PC-3 (cell line): ENCODE measurements at regions not wholly inside any gene's neighbourhood (a gene's known extent, or its start where the extent isn't known, plus 50 kb on each side); places are given as distances from the start of the nearest gene placed in this dataset.

Experiments used
- ATAC-seq: fragments of 200-7000 bp; cut with Tn5 transposase; 2 replicates; pipeline ENCODE4 v1.9.1; 2020; ENCODE audit warnings: mild to moderate bottlenecking, moderate library complexity
- BruUV-seq: library from RNA; stranded (reverse); fragments of 400-500 nt; replicated peaks from 2 replicates; lab custom pipeline; 2021; lab: Mats Ljungman, UMichigan
- CTCF ChIA-PET: fragments of 300-600 bp; sonication (Branson Sonifier 250); formaldehyde crosslinking; loops from one replicate; lab custom pipeline; 2022; ENCODE audit warnings: antibody characterized with exemption; lab: Charles Lee
- POLR2A ChIA-PET: fragments of 300-600 bp; sonication (Branson Sonifier 250); formaldehyde crosslinking; loops from one replicate; lab custom pipeline; 2022; ENCODE audit warnings: antibody characterized with exemption; ENCODE audit not compliant: unreplicated experiment; lab: Charles Lee
- DNase-seq: peaks from one replicate; pipeline ENCODE4 v3.0.0-alpha.2; 2015
- H2AFZ ChIP-seq: fragments of 300-600 bp; sonication (generic); 2 replicates; pipeline ENCODE4 v1.6.0; 2016; ENCODE audit warnings: antibody characterized with exemption, low read length
- H3F3A ChIP-seq: fragments of 300-600 bp; sonication (generic); one replicate; pipeline ENCODE4 v1.6.0; 2017; ENCODE audit warnings: antibody characterized with exemption, low read length, control low read depth, mild to moderate bottlenecking; ENCODE audit not compliant: unreplicated experiment
- H3K27ac ChIP-seq: fragments of 300-600 bp; sonication (generic); 2 replicates; pipeline ENCODE4 v1.5.1; 2016; ENCODE audit warnings: mild to moderate bottlenecking, low read length
- H3K27me3 ChIP-seq: fragments of 300-600 bp; sonication (generic); 2 replicates; pipeline ENCODE4 v1.6.1; 2016; ENCODE audit warnings: low read length, mixed read lengths
- H3K36me3 ChIP-seq: fragments of 300-600 bp; sonication (generic); 2 replicates; pipeline ENCODE4 v1.6.1; 2016; ENCODE audit warnings: low read depth, mixed run types, low read length, mixed read lengths
- H3K4me1 ChIP-seq: fragments of 300-600 bp; sonication (generic); 2 replicates; pipeline ENCODE4 v1.5.1; 2016; ENCODE audit warnings: low read length; ENCODE audit not compliant: insufficient read depth
- H3K4me2 ChIP-seq: fragments of 300-600 bp; sonication (generic); 2 replicates; pipeline ENCODE4 v1.6.0; 2016; ENCODE audit warnings: low read length
- H3K4me3 ChIP-seq: fragments of 300-600 bp; sonication (generic); 2 replicates; pipeline ENCODE4 v1.5.1; 2016; ENCODE audit warnings: mild to moderate bottlenecking, low read length, mixed read lengths
- H3K79me2 ChIP-seq: fragments of 300-600 bp; sonication (generic); 2 replicates; pipeline ENCODE4 v1.6.1; 2017; ENCODE audit warnings: low read length, mixed read lengths
- H3K9ac ChIP-seq: fragments of 300-600 bp; sonication (generic); 2 replicates; pipeline ENCODE4 v1.6.0; 2016; ENCODE audit warnings: mild to moderate bottlenecking, low read length
- H3K9me2 ChIP-seq: fragments of 300-600 bp; sonication (generic); replicated peaks from 2 replicates; pipeline ENCODE4 v1.6.1; 2016; ENCODE audit warnings: mixed run types, low read length, mixed read lengths
- H3K9me3 ChIP-seq: fragments of 300-600 bp; sonication (generic); 2 replicates; pipeline ENCODE4 v1.6.1; 2016; ENCODE audit warnings: low read length, mixed read lengths
- H4K20me1 ChIP-seq: fragments of 300-600 bp; sonication (generic); 2 replicates; pipeline ENCODE4 v1.6.1; 2016; ENCODE audit warnings: low read length, mixed read lengths
- CTCF ChIP-seq: fragments of 300-600 bp; sonication (generic); conservative IDR thresholded peaks from 2 replicates; pipeline ENCODE4 v1.5.1; 2017; ENCODE audit warnings: antibody characterized with exemption, low read depth, mild to moderate bottlenecking, low read length
- EZH2 ChIP-seq: fragments of 300-600 bp; sonication (generic); IDR thresholded peaks from one replicate; pipeline ENCODE4 v1.6.1; 2017; ENCODE audit warnings: antibody characterized with exemption, mild to moderate bottlenecking, low read length; ENCODE audit not compliant: unreplicated experiment
- EZH2phosphoT487 ChIP-seq: fragments of 300-600 bp; sonication (generic); IDR thresholded peaks from 2 replicates; pipeline ENCODE4 v1.6.1; 2018; ENCODE audit warnings: mild to moderate bottlenecking, antibody characterized with exemption, low read length, borderline replicate concordance
- intact Hi-C: fragments of 100-400 bp; cut with micrococcal nuclease; formaldehyde crosslinking; loops from 2 replicates; pipeline ENCODE4 v1.9.0; 2023

DNA sequence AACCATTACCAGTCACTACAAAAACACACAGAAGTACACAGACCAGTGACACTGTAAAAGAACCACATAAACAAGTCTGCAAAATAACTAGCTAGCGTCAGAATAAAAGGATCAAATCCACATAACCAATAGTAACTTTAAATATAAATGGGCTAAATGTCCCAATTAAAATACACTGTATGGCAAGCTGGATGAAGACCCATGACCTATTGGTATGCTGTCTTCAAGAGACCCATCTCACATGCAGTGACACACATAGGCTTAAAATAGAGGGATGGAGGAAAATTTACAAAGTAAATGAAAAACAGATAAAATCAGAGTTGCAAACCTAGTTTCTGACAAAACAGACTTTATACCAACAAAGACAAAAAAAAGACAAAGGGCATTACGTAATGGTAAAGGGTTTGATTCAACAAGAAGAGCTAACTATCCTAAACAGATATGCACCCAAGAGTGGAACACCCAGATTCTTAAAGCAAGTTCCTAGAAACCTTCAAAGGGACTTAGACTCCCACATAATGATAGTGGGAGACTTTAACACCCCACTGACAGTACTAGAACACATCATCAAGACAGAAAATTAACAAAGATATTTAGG is 196.9 kb downstream of the TBX15 start:
- H3K9me3 ChIP-seq, result peaks cover 6% of the 10 kb centered on the region; the same call in 1 of the 2 replicates
- H3K27ac ChIP-seq, result no peak overlapping the region
- no peaks in the 10 kb centered on the region for H4K20me1 ChIP-seq
- TF ChIP-seq CTCF, result no peak
- no peak for TF ChIP-seq EZH2
- no peak for TF ChIP-seq EZH2phosphoT487
- H3K4me1 ChIP-seq, result no peaks in the 10 kb centered on the region
- no peak overlapping the region for H3K4me3 ChIP-seq
- no peak overlapping the region for H3K4me2 ChIP-seq
- H3K9me2 ChIP-seq, result no peaks in the 10 kb centered on the region
- intact Hi-C loops, result no loop called here
- BruUV-seq, result no TSS peak
- H3K36me3 ChIP-seq, result no peaks in the 10 kb centered on the region
- no peaks in the 10 kb centered on the region for H3K27me3 ChIP-seq
- ATAC-seq, result no peak
- H2AFZ ChIP-seq, result no peak overlapping the region
- CTCF ChIA-PET, result no interaction called here
- H3F3A ChIP-seq, result no peaks in the 10 kb centered on the region
- H3K9ac ChIP-seq, result no peak overlapping the region
- no peaks in the 10 kb centered on the region for H3K79me2 ChIP-seq
- no peak for DNase-seq
- POLR2A ChIA-PET, result no interaction called here

DNA sequence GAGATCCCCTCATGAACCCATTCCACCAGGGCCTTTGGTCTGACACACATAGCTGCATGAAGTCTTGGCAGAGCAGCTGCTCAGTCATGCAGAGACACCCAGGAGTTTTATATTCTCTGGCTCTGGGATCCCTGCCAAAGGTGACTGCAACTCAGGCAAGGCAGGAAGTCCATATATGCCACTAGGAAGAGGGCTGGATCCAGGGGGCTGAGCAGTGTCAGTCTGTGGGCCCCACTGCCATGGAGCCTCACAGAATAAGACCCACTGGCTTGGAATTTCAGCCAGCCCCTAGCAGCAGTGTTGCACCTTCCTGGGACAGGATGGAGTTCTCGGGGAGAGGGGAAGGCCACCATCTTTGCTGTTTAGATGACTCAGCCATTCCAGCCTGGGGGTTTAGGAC is 199.7 kb downstream of the TBX15 start:
- TF ChIP-seq EZH2phosphoT487 (no peak), CTCF (no peak), EZH2 (no peak)
- Histone ChIP-seq H3K4me2 (no peak overlapping the region), H2AFZ (no peak overlapping the region; the same call in 1 of the 2 replicates), H3K36me3 (no peaks in the 10 kb centered on the region), H3K27ac (no peak overlapping the region), H3K9me3 (peaks cover 6% of the 10 kb centered on the region; the same call in 1 of the 2 replicates), H3F3A (no peaks in the 10 kb centered on the region), H3K79me2 (no peaks in the 10 kb centered on the region), H3K4me3 (no peak overlapping the region), H4K20me1 (no peaks in the 10 kb centered on the region), H3K4me1 (no peaks in the 10 kb centered on the region), H3K27me3 (no peaks in the 10 kb centered on the region), H3K9ac (no peak overlapping the region), H3K9me2 (no peaks in the 10 kb centered on the region)
- DNase-seq, result peak; percentile 73
- no TSS peak for BruUV-seq
- CTCF ChIA-PET, result no interaction called here
- intact Hi-C loops, result no loop called here
- POLR2A ChIA-PET, result no interaction called here
- ATAC-seq, result no peak

- no peaks in the 10 kb centered on the region for H3F3A ChIP-seq
- no peak for TF ChIP-seq CTCF
- TF ChIP-seq EZH2, result no peak
- TF ChIP-seq EZH2phosphoT487, result no peak
- no peaks in the 10 kb centered on the region for H3K36me3 ChIP-seq
- POLR2A ChIA-PET, result no interaction called here
- no peak overlapping the region for H3K4me3 ChIP-seq
- no peak overlapping the region for H3K9ac ChIP-seq
- DNase-seq (no peak), ATAC-seq (no peak)
- intact Hi-C loops, result no loop called here
- no peak overlapping the region for H2AFZ ChIP-seq
- H3K4me2 ChIP-seq, result no peak overlapping the region
- H3K27me3 ChIP-seq, result no peaks in the 10 kb centered on the region
- H3K27ac ChIP-seq, result no peak overlapping the region
- CTCF ChIA-PET, result no interaction called here
- BruUV-seq, result no TSS peak
- no peaks in the 10 kb centered on the region for H3K79me2 ChIP-seq
- peaks cover 6% of the 10 kb centered on the region; the same call in 1 of the 2 replicates for H3K9me3 ChIP-seq
- H3K9me2 ChIP-seq, result no peaks in the 10 kb centered on the region
- H3K4me1 ChIP-seq, result no peaks in the 10 kb centered on the region
- no peaks in the 10 kb centered on the region for H4K20me1 ChIP-seq
Measured at GRCh38 chr1:118786454-118787155, 201.5 kb downstream of the TBX15 start.
